GM19238 (cell line): ENCODE measurements at regions not wholly inside any gene's neighbourhood (a gene's known extent, or its start where the extent isn't known, plus 50 kb on each side); places are given as distances from the start of the nearest gene placed in this dataset.

Source experiments
- DNase-seq: peaks from one replicate; pipeline ENCODE4 v3.0.0; 2011; ENCODE audit warnings: low spot score; ENCODE audit not compliant: insufficient read length

DNA sequence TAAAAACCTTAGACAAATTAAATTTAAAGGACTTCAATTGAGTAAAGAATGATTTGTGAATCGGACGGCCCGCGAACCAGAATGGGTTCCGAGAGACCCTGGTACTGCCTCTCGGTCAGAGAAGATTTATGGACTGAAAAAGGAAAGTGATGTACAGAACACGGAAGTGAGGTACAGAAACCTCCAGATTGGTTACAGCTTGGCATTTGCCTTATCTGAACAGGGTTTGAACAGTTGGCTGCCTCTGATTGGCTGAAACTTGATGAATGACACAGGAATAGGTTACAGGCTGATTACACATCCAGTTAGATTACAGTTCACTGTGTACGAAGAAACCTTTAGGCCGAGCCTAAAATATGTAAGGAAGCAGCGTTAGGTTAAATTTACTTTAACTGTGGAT lies 156.5 kb upstream of the EGFLAM start:
- DNase-seq: no peak

DNA sequence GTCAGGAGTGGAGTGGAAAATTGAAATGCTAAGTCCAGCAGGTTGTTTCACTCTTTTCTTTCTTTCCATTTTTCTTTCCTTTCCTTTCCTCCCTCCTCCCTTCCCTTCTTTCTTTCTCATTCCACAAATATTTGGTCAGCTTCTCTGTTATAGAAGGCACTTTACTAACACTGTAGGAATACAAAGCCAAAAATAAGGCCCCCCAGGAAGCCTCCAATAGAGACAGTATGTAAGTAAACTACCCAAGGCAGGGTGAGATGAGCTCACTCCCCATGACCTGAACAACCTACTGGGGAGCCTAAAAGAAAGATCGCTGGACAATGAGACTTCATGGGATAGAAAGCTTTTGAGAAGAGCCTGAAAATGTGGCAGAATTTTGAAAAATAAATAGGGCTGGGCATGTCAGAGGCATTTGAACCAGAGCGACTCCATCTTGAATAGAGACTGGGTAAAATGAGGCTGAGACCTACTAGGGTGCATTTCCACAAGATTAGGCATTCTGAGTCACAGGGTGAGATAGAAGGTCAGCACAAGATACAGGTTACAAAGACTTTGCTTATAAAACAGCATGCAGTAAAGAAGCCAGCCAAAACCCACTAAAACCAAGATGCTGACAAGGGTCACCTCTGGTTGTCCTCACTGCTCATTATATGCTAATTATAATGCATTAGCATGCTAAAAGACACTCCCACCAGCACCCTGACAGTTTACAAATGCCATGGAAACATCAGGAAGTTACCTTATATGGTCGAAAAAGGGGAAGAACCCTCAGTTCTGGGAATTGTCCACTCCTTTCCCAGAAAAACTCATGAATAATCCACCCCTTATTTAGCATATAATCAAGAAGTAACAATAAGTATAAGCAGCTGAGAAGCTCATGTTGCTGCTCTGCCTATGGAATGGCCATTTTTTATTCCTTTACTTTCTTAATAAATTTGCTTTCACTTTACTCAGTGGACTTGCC lies 158.9 kb upstream of the EGFLAM start:
- DNase-seq: no peak

DNA sequence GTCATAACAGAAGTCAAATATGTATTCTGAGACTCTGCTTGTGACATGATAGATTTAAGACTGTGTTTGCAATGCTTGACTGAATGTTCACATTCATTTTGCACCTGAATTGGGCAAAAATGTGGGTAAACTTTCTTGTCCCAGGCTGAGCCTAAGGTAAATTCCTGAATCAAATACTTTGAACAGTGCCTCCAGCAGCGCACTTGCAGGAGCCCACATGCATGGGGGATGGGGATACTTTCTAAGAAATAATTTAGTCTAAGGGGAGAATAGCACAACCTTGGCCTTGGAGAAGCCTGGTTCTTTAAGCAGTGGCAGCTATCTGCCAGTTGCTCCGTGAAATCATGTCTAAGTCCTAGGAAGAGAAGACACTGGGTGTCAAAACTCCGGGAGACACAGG lies 163.5 kb upstream of the EGFLAM start:
- DNase-seq: no peak

DNA sequence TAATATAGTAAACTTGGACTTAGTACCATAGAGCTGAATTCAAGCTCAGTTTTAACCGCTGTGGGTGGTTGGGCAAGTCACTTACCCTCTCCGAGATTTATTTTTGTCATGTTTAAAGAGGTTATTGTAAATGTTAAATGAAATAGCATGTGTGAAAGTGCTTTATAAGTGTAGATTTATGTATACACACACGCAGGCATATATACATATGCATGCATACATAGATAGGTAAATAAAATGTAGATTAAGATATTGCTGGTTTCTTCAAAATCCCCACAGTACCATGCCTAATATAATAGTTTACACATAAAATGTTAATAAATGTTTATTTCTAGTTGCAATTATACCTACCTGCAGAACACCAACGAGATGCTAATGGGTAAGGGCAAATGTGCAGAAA lies 164.5 kb upstream of the EGFLAM start:
- no peak for DNase-seq

DNA sequence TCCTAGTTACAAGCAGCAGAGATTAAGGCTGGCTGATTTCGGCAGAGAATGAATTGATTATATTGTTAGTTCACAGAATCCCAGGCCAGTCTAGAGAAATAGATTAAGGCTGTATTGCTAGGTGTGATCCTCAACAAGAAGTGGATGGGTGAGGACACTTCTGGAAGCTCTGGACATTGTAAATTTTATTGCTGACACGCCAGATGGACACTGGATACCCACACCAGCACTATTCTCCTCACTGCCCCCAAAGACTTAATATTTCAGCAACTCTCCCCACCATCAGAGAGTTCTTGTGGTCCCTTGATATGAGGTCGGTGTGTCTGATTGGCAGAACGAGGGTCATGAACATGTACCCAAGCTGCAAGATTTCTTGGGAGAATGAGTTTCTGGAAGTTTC lies 171.6 kb upstream of the EGFLAM start:
- no peak for DNase-seq

DNA sequence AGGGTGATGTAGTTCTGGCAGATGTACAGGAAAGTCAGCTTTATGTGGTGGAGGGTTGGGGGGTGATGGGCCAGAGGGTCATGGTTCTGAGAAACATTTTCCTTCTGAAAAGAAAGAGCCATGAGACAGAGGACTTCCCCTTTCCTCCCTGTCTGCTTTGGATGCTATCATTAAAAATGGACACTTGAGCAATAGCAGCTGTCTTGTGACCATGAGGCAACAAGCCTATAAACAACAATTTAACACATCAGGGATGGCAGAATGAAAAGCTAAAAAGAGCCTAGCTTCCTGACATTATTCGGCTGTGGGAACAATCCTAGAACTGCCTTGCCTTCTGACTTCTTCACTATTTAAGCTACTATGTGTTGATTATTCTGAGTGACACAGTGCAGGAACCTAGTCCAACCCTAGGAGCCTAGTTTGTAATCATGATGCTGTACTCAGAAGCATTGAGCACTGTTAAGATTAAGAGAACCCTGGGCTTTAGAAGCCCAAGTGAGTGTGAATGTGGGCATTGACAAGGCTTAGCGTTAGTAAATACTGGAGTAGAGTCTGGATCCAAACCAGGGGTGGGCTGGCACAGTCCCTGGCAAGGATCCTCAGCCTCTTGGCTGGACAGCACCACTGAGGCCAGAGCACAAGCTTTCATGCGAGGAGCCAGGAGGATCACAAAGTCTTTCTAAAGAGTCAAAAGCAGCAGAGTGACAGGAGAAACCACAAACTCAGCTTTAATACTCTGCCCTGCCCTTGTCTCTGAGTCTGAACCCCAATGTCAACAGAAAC lies 178.5 kb upstream of the EGFLAM start:
- DNase-seq: no peak

DNA sequence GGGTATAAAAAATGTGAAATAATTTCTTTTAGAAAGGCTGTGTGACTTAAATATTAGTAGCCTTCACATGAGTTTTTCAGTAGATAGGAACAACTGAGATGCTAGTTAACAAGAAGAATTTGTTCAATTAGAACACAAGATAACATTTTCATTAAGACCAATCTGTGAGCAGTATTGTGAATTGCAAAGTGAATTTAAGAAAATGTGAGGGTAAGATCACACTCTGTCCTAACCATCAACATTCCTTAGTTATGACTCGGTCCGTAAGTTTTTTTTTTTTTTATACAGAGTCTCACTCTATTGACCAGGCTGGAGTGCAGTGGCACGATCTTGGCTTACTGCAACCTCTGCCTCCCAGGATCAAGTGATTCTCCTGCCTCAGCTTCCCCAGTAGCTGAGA lies 180.2 kb upstream of the EGFLAM start:
- DNase-seq: no peak

DNA sequence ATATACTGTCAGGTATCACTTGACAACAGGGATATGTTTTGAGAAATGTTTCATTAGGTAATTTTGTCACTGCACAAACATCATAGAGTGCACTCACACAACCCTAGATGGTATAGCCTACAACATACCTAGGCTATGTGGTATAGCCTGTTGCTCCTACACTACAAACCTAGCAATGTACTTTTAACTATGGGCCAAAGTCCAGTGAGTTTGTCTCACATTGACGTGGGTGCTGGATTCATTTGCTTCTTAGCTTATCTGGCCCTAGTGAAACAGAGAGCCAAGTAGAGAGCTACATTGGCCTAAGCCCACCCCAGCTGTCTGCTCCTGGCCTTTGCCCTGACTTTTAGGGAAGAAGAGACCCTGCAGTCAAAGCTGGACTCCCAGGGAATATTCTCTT lies 180.7 kb upstream of the EGFLAM start:
- DNase-seq: no peak

DNA sequence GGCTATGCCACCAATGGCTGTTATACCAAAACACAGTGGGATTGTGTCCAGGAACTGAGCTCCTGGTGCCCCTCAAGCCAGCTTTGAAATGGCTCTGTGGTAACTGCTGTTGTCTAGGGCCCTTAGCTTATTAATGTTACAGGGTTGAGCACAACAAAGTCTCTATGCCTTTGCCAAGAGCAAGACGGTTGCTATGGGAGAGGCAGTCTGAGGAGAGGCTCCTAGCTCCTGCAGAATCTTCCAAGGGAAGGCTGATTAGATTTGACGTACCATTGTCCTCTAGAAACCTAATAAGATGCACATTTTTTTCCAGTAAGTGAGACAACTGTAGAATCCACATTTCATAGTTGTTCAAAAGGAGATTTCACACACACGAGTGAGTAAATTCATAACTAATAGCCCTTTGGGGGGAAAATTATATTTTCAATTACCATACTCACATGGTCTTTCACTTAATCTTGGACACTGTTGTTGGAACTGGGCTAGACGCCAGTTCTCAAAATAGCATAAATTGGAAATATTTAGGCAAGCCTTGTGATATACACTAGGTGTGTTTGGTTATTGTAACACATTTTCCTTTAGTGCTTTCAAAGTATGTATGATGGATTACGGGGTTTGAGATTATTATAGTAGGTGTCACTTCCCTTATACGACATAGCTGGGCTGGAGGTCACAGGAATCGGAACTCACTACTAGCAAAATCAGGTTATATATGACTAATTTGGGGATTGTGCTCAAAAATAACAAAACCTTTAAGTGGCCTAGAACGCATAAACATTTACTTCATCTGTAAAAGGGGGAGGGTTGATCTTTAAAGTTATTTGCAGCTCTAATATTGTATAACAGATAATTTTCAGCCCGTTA lies 186.3 kb upstream of the EGFLAM start:
- DNase-seq: no peak

DNA sequence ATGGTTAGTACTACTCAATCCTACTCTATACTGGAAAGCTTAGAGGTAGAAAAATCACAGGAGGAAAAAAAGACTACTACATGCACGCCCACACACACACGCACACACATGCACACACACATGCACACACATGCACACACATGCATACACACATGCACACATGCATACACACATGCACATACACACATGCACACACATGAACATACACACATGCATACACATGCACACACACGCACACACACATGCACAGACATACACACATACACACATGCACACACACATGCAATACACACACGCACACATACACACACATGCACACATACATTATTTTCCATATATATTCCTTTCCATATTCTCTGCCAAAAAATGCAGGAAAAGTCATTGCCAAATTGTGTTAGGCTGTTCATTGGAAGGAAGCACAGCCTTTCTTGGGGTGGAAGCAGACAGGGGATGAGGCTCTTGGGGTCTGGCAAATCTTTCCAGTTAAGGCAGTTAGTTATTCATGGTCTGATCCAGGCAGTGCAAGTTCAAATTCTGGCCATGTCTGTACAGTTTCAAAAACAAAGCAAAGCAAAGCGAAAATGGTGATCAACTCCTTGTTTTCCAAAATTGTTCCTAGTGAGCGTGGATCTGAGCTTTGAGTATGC lies 187.9 kb upstream of the EGFLAM start:
- DNase-seq: no peak

DNA sequence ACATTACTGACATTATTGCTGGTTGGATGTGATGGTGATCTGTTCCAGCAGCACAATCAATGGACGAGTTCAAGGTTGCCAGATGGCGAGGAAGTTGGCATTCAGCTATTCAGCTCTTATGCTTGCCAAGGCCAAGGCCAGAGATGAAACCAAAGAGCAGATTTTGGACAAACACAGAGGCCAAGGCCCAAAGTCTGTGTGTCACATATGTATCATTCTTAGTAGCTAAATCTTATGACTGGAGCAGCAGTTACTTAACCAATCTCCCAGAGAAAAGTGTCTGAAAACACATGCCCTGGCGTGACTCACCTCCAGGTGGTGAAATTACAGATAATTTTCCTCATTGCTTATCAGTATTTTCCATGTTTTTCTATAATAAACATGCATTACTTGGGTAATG lies 189.0 kb upstream of the EGFLAM start:
- DNase-seq: no peak

DNA sequence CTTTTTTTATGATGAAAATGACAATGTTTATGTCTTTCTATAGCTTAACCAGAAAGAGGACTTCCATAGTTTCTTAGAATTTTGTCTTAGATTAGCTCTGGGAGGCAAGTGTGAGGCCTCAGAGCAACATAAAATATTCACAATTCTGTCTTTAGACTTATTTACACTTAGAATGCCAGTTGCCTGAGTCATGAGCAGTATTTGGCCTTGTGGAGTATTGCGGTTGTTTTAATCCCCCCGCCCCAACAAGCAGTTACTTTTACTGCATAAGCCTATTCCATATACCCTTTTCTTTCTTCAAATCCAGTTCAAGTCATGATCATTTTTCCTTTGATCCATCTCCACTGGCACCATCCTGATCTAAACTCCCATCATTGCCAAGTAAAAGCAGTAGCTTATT lies 198.0 kb upstream of the EGFLAM start:
- DNase-seq: no peak

DNA sequence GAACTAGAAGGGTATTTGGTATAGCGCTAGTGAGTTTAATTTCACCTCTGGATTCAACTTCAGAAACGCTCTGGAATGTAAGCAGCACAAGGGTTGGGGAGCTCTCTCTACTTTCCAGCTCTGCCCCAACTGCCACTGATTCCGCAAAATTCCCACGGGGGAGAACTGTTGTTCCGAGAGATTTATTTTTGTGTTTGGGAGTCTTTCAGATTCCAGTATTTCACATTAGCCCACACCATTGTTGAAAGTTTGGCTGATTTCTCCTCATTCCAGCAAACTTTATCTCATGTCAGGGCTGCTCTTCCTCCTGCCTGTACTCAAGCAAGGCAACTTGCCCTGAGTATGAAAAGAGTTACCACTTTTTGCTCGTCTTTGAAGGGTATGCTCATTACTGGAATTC lies 198.5 kb upstream of the EGFLAM start:
- DNase-seq: no peak

DNA sequence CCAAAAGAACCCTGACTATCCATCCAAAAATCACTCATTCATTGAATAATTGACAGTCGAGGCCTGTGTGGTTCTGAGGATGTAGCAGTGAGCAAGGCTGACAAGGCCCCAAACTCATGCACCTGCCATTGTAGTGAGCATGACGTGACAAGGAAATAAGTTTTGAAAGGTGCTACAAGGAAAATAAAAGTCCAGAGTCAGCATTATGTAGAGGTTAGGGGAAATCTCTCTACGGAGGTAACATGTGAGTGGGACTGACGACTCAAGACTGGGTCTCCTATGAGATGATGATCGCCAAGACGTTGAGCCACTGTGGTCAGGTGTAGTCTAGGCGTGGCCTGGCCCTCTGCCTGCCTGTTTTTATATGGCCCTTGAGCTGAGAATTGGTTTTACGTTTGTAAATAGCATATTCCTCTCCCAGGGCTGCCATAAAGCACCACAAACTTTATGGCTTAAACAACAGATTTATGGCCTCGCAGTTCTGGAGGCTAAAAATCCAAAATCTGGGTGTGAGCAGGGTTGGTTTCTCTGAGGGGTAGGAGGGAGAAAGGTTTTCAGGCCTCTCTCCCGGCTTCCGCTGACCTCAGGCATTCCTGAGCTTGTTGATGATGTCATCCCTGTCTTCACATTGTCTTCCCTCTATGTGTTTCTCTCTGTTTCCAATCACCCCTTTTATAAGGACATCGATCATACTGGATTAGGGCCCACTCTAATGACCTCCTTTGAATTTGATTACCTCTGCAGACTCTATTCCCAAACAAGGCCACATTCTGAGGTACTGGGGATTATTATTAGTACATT lies 206.4 kb upstream of the EGFLAM start:
- no peak for DNase-seq

DNA sequence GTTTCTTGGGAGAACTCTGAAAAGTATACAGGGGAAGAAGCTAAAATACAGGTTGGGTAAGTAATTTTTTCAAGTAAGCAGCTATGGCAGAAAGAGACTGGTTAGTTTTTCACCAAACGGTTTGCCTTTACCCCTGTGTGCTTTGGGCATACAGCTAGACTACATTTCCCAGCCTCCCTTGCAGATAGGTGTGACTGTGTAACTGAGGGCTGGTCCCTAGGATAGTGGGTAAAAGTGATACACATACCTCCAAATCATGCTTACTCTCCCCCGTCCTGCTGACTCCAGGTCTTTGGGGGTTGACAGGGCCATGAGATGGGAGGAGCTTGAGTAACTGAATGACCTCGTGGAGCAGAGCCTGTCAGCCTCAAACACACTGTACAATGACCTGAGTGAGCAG lies 208.6 kb upstream of the GDNF start:
- DNase-seq: no peak

DNA sequence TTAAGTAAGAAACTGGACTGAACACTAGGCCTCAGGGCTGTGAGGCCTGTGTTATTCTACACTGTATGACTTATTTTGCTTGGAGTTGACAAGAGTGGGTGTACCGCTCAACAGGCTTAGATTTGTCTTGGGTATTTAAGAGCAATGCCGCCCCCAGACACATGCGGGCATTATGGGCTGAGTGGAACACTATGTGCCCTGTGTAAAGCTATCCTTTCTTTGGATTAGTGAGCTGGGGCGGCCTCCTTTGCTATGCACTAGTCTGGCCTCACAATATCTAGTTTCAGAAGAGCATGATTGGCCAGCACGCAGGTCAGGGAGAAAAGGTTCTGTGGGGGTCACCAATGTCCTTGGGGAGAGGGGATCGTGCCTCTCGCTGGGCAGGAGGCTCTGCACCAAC lies 206.3 kb upstream of the GDNF start:
- no peak for DNase-seq

DNA sequence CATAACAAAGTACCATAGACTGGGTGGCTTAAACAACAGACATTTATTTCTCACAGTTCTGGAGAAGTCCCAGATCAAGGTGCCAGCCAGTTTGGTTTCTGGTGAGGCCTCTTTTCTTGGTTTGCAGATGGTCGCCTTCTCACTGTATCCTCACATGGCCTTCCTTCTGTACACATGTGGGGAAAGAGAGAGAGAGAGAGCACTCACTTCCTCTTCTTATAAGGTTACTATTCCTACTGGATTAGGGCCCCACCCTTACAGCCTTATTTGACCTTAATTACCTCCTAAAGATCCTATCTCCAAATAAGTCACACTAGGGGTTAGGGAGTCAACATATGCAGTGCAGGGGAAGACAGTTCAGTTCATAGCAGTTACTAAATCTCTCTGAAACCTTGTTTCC lies 205.6 kb upstream of the GDNF start:
- DNase-seq: no peak

DNA sequence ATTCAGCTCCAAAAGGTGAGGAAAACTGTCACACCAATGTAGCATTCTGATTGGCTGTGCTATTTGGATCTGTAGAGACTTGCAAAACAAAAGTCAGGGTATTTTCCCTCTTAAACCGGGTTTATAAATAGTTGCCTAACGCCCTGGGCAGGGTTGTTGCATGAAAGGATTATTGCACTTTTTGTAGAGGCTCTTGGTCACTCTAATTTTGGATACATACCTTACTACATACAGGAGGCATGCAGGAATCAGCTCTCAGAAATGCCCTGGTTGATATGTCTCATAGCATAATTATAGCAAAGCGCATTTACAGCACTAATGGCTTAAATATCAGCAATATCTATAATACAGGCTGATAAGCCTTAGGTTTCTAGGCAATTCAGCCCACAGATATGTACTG lies 200.0 kb upstream of the GDNF start:
- DNase-seq: no peak

DNA sequence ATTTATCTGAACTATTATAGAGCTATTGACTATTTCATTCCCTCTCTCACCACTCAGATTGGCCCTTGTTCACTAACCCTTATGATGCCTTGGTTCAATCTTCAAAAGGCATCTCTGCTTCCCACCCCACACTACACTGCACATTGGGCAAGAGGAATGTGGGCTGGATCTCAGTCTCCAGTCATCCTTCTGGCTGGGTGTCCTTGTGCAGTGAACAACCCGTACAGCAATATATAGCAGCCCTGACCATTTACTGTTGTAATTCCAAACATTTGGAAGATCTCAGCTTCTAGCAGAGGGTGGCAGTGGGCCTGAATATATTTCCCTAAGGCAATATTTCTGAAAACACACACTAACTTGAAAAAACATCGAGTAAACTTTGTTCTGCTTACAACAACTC lies 199.2 kb upstream of the GDNF start:
- DNase-seq: no peak

DNA sequence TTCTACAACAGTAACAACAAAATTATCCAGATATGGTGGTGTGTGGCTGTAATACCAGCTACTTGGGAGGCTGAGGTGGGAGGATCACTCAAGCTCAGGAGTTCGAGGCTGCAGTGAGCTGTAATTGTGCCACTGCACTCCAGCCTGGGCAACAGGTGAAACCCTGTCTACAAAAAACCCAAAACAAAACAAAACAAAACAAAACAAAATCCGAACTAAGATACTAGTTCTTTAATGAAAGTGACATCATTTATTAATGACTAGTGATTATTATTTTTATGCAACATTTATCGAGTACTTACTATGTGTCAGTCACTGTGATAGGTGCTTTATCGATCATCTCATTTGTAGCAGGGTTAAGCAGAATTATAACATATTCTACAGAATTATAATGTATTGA lies 196.9 kb upstream of the GDNF start:
- no peak for DNase-seq
